ENCODE measurements at regions not wholly inside any gene's neighbourhood (a gene's known extent, or its start where the extent isn't known, plus 50 kb on each side); places are given as distances from the start of the nearest gene placed in this dataset.

DNA sequence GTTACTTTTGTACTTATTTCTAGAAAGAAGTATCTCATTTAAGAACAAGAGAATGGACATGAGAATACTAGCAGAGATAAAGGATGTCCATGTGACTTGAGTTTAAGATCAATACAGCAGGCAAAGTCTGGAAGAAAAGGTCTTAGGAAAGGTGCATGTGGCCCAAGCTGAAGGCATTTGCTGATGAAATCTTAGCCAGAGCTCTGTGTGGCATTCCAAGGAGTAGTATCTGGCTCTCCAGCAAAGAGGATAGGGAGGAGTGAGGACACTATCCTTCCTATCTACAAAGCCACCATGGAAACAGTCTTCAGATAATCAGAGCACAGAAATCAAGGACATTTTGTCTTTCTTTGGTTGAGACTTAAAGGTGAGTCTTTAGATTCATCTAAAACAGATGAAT lies 244.1 kb upstream of the RGMB start:
- TF ChIP-seq, protein P1, sequence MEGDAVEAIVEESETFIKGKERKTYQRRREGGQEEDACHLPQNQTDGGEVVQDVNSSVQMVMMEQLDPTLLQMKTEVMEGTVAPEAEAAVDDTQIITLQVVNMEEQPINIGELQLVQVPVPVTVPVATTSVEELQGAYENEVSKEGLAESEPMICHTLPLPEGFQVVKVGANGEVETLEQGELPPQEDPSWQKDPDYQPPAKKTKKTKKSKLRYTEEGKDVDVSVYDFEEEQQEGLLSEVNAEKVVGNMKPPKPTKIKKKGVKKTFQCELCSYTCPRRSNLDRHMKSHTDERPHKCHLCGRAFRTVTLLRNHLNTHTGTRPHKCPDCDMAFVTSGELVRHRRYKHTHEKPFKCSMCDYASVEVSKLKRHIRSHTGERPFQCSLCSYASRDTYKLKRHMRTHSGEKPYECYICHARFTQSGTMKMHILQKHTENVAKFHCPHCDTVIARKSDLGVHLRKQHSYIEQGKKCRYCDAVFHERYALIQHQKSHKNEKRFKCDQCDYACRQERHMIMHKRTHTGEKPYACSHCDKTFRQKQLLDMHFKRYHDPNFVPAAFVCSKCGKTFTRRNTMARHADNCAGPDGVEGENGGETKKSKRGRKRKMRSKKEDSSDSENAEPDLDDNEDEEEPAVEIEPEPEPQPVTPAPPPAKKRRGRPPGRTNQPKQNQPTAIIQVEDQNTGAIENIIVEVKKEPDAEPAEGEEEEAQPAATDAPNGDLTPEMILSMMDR (conservative IDR thresholded peaks at IDR 0.05; ENCODE audit: low read depth, low read length): no peak
- no peak for TF ChIP-seq EZH2 (IDR thresholded peaks at IDR 0.05; ENCODE audit: borderline replicate concordance, low read depth, low read length, poor library complexity, severe bottlenecking)
